Ammon's horn (tissue), 1 donor: ENCODE measurements at regions not wholly inside any gene's neighbourhood (a gene's known extent, or its start where the extent isn't known, plus 50 kb on each side); places are given as distances from the start of the nearest gene placed in this dataset.
A peak's percentile ranks its signal among the peaks of the same experiment; 100 is the strongest.

ENCODE experiments used
- DNase-seq: peaks from one replicate; pipeline ENCODE4 v3.0.0-alpha.2; 2016; ENCODE audit warnings: low spot score

DNA sequence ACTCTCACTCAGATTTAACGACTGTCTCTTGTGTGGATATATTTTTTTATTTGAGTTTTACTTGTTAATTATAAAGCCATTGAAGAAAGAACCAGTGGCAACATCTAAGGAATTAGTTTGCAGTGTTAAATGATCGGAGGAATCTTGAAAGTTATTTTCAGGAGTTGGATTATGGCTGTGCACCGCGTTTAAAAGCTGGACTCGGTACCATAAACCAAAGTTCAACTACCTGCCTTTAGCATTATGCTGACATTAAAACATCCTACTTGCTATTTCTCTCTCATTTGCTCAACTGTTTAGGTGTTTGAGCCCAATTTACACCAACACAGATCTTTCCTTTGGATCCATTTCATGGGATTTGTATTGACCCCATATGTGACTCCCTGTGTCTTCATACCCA lies 289.4 kb upstream of the SASH1 start:
- no peak for DNase-seq

DNA sequence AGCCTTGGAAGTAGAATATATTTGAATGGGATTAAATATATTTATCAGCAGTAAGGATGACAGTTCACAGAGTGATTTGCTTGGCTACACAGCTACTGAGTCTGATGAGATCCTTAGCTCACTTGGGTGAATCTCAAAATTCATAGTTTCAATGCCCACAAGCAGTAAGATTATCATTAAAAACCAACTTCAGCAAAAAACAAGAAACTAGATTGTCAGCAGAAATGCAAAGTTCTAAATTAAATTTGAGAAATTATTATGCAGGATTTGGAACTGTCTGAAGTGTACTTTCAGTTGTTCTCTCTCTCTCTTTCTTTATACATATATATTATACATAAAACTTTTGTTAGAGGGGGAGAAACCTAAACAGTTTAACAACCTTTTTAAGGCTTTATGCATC lies 288.8 kb upstream of the SASH1 start:
- no peak for DNase-seq

DNA sequence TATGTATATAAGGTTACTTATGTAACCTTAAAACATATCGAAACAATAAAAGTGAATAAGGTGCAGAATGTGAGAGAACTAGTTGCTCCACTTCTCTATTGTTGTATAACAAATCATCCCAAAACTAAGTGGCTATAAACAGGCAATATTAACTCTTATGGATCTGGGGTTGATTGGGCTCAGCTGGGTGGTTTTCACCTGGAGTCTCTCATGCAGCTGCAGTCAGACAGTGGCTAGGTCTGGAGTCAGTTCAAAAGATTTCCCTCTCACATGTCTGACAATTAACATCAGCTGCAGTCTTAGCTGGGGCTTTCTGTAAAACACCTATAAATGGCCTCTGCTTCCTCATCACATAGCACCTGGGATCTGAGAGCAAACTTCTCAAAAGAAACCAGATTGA lies 288.4 kb upstream of the SASH1 start:
- DNase-seq, result no peak

DNA sequence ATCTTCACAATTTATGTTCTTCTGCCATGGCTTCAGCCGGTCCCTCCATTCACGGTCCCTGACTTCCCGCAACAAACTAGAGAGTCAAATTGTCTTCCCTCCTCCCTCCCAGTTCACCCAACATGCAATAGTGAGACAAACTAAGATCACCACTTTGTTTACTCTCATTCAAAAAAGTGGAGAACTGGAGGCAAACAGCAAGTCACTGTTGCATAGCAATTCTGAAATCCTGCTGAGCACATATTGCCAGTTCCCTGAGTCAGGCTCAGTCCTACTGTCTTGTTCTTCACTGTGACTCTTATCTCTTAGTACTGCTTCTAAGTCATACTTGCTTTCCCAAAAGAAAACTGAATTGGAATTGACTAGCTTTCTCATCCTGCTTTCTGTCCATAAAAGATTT lies 287.2 kb upstream of the SASH1 start:
- DNase-seq, result no peak

- DNase-seq, result no peak
These were observed 282.8 kb upstream of the SASH1 start for GRCh38 chr6:148059869-148060268.

DNA sequence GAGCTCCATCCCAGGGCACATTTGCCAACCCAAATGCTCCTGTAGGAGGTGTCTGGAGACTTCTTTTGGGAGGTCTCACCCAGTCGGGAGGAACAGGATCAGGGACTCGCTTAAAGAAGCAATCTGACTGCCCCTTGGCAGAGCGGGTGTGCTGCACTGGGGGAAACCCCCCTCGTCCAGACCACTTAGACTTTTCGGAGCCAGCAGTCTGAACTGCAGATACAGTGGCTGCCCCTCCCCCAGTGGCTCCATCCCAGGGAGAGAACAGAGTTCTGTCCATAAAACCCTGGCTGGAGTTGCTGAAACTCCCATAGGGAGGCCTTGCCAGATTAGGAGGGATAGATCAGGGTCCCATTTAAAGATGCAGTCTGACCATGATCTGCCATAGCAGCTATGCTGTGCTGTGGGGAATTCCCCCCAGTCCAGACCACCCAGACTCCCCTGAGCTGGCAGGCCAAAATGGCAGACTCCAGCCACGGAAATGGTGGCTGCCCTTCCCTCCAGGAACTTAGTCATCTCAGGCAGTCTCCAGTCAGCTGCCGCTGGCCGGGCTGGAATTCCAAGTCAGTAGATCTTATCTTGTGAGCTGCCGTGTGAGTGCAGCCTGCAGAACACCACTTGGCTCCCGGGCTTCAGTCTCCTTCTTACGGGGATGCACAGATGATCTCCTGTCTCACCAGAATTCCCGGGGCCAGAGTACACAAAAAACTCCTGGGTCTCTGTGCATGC lies 278.1 kb upstream of the SASH1 start:
- no peak for DNase-seq

DNA sequence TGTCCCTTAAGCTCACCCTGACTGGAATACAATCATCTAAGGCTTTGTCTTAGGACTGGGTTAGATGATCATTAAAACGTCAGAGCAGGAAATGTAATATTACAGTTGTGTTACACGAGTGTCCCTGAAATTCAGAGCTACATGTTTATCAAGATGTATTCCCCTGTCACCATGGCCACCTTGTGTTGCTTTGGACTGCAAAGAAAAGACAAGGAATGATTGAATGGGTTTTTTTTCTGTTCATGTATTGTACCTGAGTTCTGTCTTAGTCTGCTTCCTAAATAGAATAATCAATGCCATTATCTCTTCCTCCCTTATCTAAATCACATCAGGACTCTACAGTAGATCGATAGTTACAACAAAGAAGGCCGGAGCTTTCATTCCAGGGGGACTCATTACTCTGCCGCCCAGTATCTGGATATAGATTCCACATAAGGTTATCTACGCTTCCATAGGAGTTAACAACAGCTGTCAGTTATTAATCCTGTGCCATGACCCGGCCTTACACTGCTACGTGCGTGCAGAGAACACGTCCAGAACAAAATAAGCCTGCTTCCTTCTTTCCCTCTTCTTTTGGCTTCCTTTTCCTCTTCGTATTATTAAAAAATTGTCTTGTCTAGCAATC lies 274.1 kb upstream of the SASH1 start:
- no peak for DNase-seq

DNA sequence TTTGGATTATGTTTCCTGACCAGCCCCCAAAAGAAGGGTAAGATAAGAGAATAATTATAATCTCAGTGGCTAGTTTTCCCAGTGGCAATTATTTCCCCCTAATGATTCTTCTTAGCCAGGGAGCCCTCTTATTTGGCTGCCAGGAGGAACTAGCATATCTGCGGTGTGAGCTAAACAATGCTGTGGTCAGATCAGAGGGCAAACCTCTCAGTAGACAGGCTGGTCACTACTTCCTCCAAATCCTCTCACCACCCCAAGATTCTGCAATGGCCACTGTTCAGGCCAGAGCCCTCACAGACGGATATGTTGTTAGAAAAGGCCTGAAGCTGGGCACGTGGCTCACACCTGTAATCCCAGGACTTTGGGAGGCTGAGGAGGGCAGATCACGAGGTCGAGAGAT lies 273.4 kb upstream of the SASH1 start:
- no peak for DNase-seq

DNA sequence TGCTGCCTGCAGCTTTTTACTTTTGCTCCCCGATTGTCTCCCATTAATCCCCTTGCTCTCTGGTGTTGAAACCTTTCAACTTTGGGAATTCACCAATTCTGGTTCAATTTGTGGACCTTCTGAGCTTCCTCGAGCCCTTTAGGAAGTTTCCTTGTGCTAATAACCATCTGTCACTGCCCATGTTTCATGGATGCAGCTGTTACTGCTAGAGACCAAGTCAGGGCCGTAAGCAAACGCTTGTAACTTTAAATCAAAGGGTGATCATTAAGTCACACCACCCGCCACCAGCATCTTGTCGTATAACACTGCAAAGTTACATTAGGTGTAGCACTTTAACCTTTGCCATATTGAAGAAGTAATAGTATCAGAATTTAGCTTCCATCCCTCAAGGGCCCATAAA lies 268.3 kb upstream of the SASH1 start:
- DNase-seq, result no peak

DNA sequence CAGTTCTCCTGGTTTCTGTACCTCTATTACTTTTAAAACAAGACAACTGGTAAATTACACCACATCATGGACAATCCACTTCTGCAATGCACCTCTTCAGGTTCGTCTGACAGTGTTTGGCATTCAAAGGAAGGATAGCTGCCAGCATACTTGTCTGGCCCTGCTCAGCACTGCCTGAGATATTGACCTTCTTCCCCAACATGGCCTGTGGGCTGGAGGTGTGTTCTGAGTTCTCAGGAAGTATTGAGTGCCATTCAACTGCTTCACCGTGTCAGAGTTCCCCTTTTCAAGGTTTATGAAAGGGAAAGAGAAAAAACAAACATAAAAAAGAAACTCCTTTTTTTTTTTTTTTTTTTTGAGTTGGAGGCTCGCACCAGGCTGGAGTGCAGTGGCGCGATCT lies 267.9 kb upstream of the SASH1 start:
- DNase-seq, result no peak

GRCh38 chr6:148075352-148075751 lies 267.3 kb upstream of the SASH1 start:
- no peak for DNase-seq

GRCh38 chr6:148076051-148076450 lies 266.6 kb upstream of the SASH1 start:
- peak; percentile 17 for DNase-seq

GRCh38 chr6:148080315-148080714 lies 262.3 kb upstream of the SASH1 start:
- no peak for DNase-seq

DNA sequence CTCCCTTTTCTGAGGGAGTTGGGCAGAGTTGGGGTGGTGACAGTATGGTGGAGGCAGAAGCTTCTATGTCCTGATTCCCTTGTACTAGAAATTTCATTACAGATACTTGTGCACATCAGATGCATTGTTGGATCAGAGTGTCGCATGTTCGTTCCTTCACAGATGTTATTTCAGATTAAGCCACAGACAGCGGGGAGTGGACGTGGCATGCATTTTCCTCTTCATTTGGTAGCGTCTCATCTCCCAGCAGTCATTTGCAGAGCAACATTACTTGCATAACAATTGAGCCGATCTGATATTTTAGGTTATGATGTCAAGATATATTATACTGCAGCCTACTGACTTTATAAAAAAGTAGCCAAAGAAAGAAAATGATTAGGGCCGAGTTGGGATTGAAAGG lies 261.6 kb upstream of the SASH1 start:
- no peak for DNase-seq

DNA sequence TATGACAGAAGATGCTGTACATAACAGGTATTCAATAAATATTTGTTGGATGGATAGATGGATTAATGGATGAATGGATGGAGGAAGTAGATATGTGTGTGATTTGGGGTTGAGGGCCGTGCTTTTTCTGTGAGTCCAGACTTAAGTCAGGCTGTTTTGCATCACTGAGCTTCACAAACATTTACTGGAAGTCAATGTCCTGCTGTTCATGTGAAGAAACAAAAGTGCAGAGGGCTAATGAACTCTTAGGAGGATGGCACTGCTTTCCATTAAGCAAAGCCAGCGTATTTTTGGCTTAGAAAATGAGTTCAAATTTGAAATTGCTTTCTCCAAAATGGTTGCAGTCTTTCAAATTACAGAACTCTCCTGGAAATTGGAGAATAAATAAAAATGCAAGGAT lies 260.6 kb upstream of the SASH1 start:
- DNase-seq, result no peak

DNA sequence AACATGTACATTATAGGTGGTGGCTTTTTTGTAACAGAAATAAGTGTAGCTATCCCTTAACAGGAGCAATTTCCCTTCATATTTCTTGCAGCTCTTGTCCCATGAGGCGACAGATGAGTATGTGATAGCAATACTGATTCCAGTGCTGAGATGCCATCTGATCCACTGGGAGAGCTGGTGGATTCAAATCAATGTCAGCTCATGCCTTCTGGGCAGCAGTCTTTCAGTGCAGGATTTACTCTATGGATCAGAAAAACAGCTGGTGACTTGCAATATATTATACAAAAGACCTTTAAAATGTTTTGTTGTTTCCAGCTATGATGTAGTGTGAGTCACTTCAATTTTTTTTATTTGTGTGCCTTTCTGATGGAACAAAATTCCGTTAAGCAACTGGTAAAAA lies 259.9 kb upstream of the SASH1 start:
- DNase-seq, result no peak

GRCh38 chr6:148085631-148086331 lies 256.9 kb upstream of the SASH1 start:
- DNase-seq, result peak; percentile 11

GRCh38 chr6:148086386-148086785 lies 256.3 kb upstream of the SASH1 start:
- no peak for DNase-seq

- DNase-seq, result no peak
These were observed 255.8 kb upstream of the SASH1 start for GRCh38 chr6:148086843-148087242.

DNA sequence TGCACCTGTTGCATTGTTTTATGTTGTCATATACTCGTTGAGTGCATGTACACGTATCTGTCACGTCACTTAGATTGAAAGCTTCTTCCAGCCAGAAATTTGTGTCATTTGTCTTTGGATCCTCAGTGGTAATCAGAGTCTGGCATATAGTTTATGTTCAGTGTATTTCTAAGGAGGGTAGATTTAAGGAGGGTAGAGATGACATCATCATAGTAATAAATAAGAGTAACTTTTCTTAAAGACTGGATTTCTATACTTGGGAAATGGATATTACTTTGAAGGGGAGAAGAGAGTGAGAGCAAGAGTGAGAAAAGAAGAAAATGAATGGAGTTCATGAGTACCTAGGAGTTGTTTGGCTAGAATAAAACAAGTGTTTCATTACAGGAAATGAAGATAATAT lies 255.0 kb upstream of the SASH1 start:
- no peak for DNase-seq

- DNase-seq, result no peak
These were observed 252.3 kb upstream of the SASH1 start for GRCh38 chr6:148090326-148090725.

GRCh38 chr6:148091394-148091793 lies 251.2 kb upstream of the SASH1 start:
- DNase-seq, result no peak

GRCh38 chr6:148103436-148103835 lies 239.2 kb upstream of the SASH1 start:
- no peak for DNase-seq

DNA sequence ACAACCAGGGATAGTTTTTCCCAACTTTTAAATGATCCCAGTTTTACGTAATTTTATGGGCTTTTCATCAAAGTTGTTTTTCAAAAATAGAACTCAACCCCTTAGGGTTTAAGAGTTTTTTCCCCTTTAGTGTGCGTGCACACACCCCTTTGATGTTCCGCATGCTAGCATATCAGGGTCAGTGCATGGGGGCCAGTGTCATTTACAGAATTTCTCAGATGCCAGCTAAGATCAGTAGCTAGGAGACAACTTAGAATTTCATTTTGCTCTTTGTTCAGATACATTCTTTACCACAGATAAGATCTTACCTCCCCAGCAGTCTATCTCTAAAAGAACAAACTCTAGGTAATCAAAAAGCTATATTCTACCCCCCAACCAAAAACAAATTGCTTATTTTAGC lies 238.5 kb upstream of the SASH1 start:
- DNase-seq, result no peak
